GM19023 (cell line): ENCODE measurements at regions not wholly inside any gene's neighbourhood (a gene's known extent, or its start where the extent isn't known, plus 50 kb on each side); places are given as distances from the start of the nearest gene placed in this dataset.
"Not testable (repeated sequence)": the region's sequence is repeated elsewhere in the genome, so short reads cannot be mapped to it uniquely, and the experiment has no call there.

Source experiments
- ATAC-seq: cut with Tn5 transposase; IDR thresholded peaks from one replicate; pipeline ENCODE4 v1.9.1; 2021; ENCODE audit warnings: mild to moderate bottlenecking, moderate library complexity; ENCODE audit not compliant: unreplicated experiment

- ATAC-seq, result no peak
Observed at GRCh38 chr2:120528051-120528692, 182.2 kb downstream of the INHBB start.

GRCh38 chr2:120528693-120529076 lies 182.7 kb downstream of the INHBB start:
- no peak for ATAC-seq

- ATAC-seq, result no peak
Observed at GRCh38 chr2:120530781-120531180, 184.8 kb downstream of the INHBB start.

- no peak for ATAC-seq
Observed at GRCh38 chr2:120531365-120531764, 185.4 kb downstream of the INHBB start.

- no peak for ATAC-seq
Observed at GRCh38 chr2:120531863-120532600, 186.1 kb downstream of the INHBB start.

- ATAC-seq, result no peak
Observed at GRCh38 chr2:120533625-120534024, 187.7 kb downstream of the INHBB start.

- ATAC-seq, result no peak
Observed at GRCh38 chr2:120534457-120534856, 188.5 kb downstream of the INHBB start.

GRCh38 chr2:120535081-120535480 lies 189.1 kb downstream of the INHBB start:
- no peak for ATAC-seq

- no peak for ATAC-seq
Observed at GRCh38 chr2:120536141-120536540, 190.2 kb downstream of the INHBB start.

GRCh38 chr2:120538691-120539423 lies 192.9 kb downstream of the INHBB start:
- ATAC-seq, result no peak

- ATAC-seq, result no peak
Observed at GRCh38 chr2:120539424-120539936, 193.5 kb downstream of the INHBB start.

GRCh38 chr2:120539937-120540718 lies 194.2 kb downstream of the INHBB start:
- no peak for ATAC-seq

GRCh38 chr2:120540719-120541552 lies 194.7 kb upstream of the GLI2 start:
- ATAC-seq, result no peak

- no peak for ATAC-seq
Observed at GRCh38 chr2:120541553-120541932, 194.1 kb upstream of the GLI2 start.

GRCh38 chr2:120541972-120542670 lies 193.5 kb upstream of the GLI2 start:
- no peak for ATAC-seq

GRCh38 chr2:120542911-120543527 lies 192.6 kb upstream of the GLI2 start:
- no peak for ATAC-seq

GRCh38 chr2:120543899-120544298 lies 191.8 kb upstream of the GLI2 start:
- ATAC-seq, result no peak

GRCh38 chr2:120544522-120544921 lies 191.1 kb upstream of the GLI2 start:
- no peak for ATAC-seq

- not testable (repeated sequence) for ATAC-seq
Observed at GRCh38 chr2:120545007-120545406, 190.7 kb upstream of the GLI2 start.
